KMS-11 (cell line): ENCODE measurements at regions not wholly inside any gene's neighbourhood (a gene's known extent, or its start where the extent isn't known, plus 50 kb on each side); places are given as distances from the start of the nearest gene placed in this dataset.

Source experiments
- H2AFZ ChIP-seq: fragments of 200-600 bp; sonication (generic); 2 replicates; pipeline ENCODE4 v1.6.1; 2016; ENCODE audit warnings: antibody characterized with exemption, mixed run types, low read depth
- H3K27ac ChIP-seq: fragments of 200-600 bp; sonication (generic); 2 replicates; pipeline ENCODE4 v1.6.1; 2016; ENCODE audit warnings: mild to moderate bottlenecking, mixed run types
- H3K27me3 ChIP-seq: fragments of 200-600 bp; sonication (generic); 2 replicates; pipeline ENCODE4 v1.6.1; 2017; ENCODE audit warnings: mild to moderate bottlenecking, low read depth, mixed run types, moderate library complexity; ENCODE audit not compliant: insufficient read depth
- H3K36me3 ChIP-seq: fragments of 200-600 bp; sonication (generic); 2 replicates; pipeline ENCODE4 v1.6.1; 2017; ENCODE audit warnings: mild to moderate bottlenecking, mixed run types; ENCODE audit not compliant: insufficient read depth
- H3K4me1 ChIP-seq: fragments of 200-600 bp; sonication (generic); 2 replicates; pipeline ENCODE4 v1.6.1; 2016; ENCODE audit warnings: mild to moderate bottlenecking, low read depth, mixed run types; ENCODE audit not compliant: poor library complexity, severe bottlenecking
- H3K4me2 ChIP-seq: fragments of 200-600 bp; sonication (generic); 2 replicates; pipeline ENCODE4 v1.7.0; 2016; ENCODE audit warnings: mild to moderate bottlenecking, mixed run types
- H3K4me3 ChIP-seq: fragments of 200-600 bp; sonication (generic); IDR thresholded peaks from 2 replicates; pipeline ENCODE4 v1.6.1; 2017; ENCODE audit warnings: low read depth, low read length, mixed read lengths; ENCODE audit not compliant: insufficient read depth
- H3K79me2 ChIP-seq: fragments of 200-600 bp; sonication (generic); 2 replicates; pipeline ENCODE4 v1.6.1; 2016; ENCODE audit warnings: low read depth, mixed run types; ENCODE audit not compliant: insufficient read depth
- H3K9ac ChIP-seq: fragments of 200-600 bp; sonication (generic); 2 replicates; pipeline ENCODE4 v1.6.1; 2016; ENCODE audit warnings: mild to moderate bottlenecking, mixed run types
- H4K20me1 ChIP-seq: fragments of 200-600 bp; sonication (generic); 2 replicates; pipeline ENCODE4 v1.6.1; 2016; ENCODE audit warnings: mild to moderate bottlenecking, mixed run types; ENCODE audit not compliant: insufficient read depth
- CTCF ChIP-seq: fragments of 200-600 bp; sonication (generic); conservative IDR thresholded peaks from 2 replicates; pipeline ENCODE4 v1.6.1; 2017; ENCODE audit warnings: low read depth, mild to moderate bottlenecking, antibody characterized with exemption, low read length, moderate library complexity, mixed read lengths

- no peak overlapping the region for H3K27ac ChIP-seq
- H4K20me1 ChIP-seq, result no peaks in the 10 kb centered on the region
- H3K36me3 ChIP-seq, result no peaks in the 10 kb centered on the region
- H3K4me3 ChIP-seq, result no peak overlapping the region
- H2AFZ ChIP-seq, result no peak overlapping the region
- no peak overlapping the region for H3K4me2 ChIP-seq
- H3K4me1 ChIP-seq, result no peaks in the 10 kb centered on the region
- no peak overlapping the region for H3K9ac ChIP-seq
- no peak for TF ChIP-seq CTCF
- H3K27me3 ChIP-seq, result no peaks in the 10 kb centered on the region
- no peaks in the 10 kb centered on the region for H3K79me2 ChIP-seq
Measured at GRCh38 chr4:137067735-137068134, 464.6 kb downstream of the PCDH18 start.

- TF ChIP-seq CTCF, result no peak
- no peak overlapping the region for H3K9ac ChIP-seq
- no peaks in the 10 kb centered on the region for H3K27me3 ChIP-seq
- H4K20me1 ChIP-seq, result no peaks in the 10 kb centered on the region
- H3K4me1 ChIP-seq, result no peaks in the 10 kb centered on the region
- no peaks in the 10 kb centered on the region for H3K36me3 ChIP-seq
- H3K4me2 ChIP-seq, result no peak overlapping the region
- no peak overlapping the region for H2AFZ ChIP-seq
- H3K27ac ChIP-seq, result no peak overlapping the region
- no peaks in the 10 kb centered on the region for H3K79me2 ChIP-seq
- no peak overlapping the region for H3K4me3 ChIP-seq
Measured at GRCh38 chr4:137065311-137065710, 467.0 kb downstream of the PCDH18 start.

GRCh38 chr4:137063961-137064360 is 468.3 kb downstream of the PCDH18 start:
- Histone ChIP-seq H3K9ac (no peak overlapping the region), H3K4me1 (no peaks in the 10 kb centered on the region), H3K27ac (no peak overlapping the region), H3K4me3 (no peak overlapping the region), H3K4me2 (no peak overlapping the region), H3K36me3 (no peaks in the 10 kb centered on the region), H3K79me2 (no peaks in the 10 kb centered on the region), H2AFZ (no peak overlapping the region), H3K27me3 (no peaks in the 10 kb centered on the region), H4K20me1 (no peaks in the 10 kb centered on the region)
- TF ChIP-seq CTCF, result no peak

GRCh38 chr4:137043184-137043583 is 489.1 kb downstream of the PCDH18 start:
- TF ChIP-seq CTCF, result no peak
- Histone ChIP-seq H3K4me2 (no peak overlapping the region), H3K27ac (no peak overlapping the region), H3K9ac (no peak overlapping the region), H2AFZ (no peak overlapping the region), H4K20me1 (no peaks in the 10 kb centered on the region), H3K4me3 (no peak overlapping the region), H3K4me1 (no peaks in the 10 kb centered on the region), H3K27me3 (no peaks in the 10 kb centered on the region), H3K36me3 (no peaks in the 10 kb centered on the region), H3K79me2 (no peaks in the 10 kb centered on the region)

GRCh38 chr4:137039370-137039769 is 492.9 kb downstream of the PCDH18 start:
- H3K4me1 ChIP-seq, result no peaks in the 10 kb centered on the region
- H4K20me1 ChIP-seq, result no peaks in the 10 kb centered on the region
- H3K27me3 ChIP-seq, result no peaks in the 10 kb centered on the region
- TF ChIP-seq CTCF, result no peak
- H2AFZ ChIP-seq, result no peak overlapping the region
- H3K4me2 ChIP-seq, result no peak overlapping the region
- no peak overlapping the region for H3K4me3 ChIP-seq
- H3K27ac ChIP-seq, result no peak overlapping the region
- H3K36me3 ChIP-seq, result no peaks in the 10 kb centered on the region
- no peaks in the 10 kb centered on the region for H3K79me2 ChIP-seq
- H3K9ac ChIP-seq, result no peak overlapping the region
